Liver (tissue), 7 donors: ENCODE measurements at regions not wholly inside any gene's neighbourhood (a gene's known extent, or its start where the extent isn't known, plus 50 kb on each side); places are given as distances from the start of the nearest gene placed in this dataset.

Source experiments
- DNase-seq: peaks from one replicate; pipeline ENCODE4 v3.0.0-alpha.2; 2017; ENCODE audit warnings: low spot score
- H3K27ac ChIP-seq, 2 donors: one replicate each; pipeline ENCODE4 v1.7.0; 2013; ENCODE audit warnings: inconsistent platforms in 2 of 2, low read length in 2 of 2, control low read depth in 1 of 2, low read depth in 1 of 2, mild to moderate bottlenecking in 1 of 2
- H3K27me3 ChIP-seq, 4 donors: one replicate each; pipeline versions ENCODE4 v1.6.1 to v1.7.0; 2013; ENCODE audit warnings: low read length in 3 of 4, inconsistent platforms in 1 of 4, mild to moderate bottlenecking in 1 of 4, moderate library complexity in 1 of 4; ENCODE audit not compliant: control insufficient read depth in 4 of 4, insufficient read depth in 4 of 4
- H3K36me3 ChIP-seq, 4 donors: one replicate each; pipeline versions ENCODE4 v1.6.1 to v1.7.0; 2013; ENCODE audit warnings: low read length in 3 of 4, mild to moderate bottlenecking in 3 of 4, low read depth in 1 of 4, moderate library complexity in 1 of 4; ENCODE audit not compliant: control insufficient read depth in 4 of 4, insufficient read depth in 3 of 4
- H3K4me1 ChIP-seq, 4 donors: one replicate each; pipeline versions ENCODE4 v1.6.1 to v1.7.0; 2013; ENCODE audit warnings: low read length in 3 of 4, mild to moderate bottlenecking in 3 of 4, moderate library complexity in 1 of 4; ENCODE audit not compliant: control insufficient read depth in 4 of 4, insufficient read depth in 4 of 4
- H3K4me3 ChIP-seq, 3 donors: one replicate each; pipeline versions ENCODE4 v1.6.1 to v1.7.0; 2013; ENCODE audit warnings: low read length in 3 of 3, control low read depth in 1 of 3, low read depth in 1 of 3, mild to moderate bottlenecking in 1 of 3
- H3K9ac ChIP-seq, 2 donors: one replicate each; pipeline ENCODE4 v1.7.0; 2013; ENCODE audit warnings: low read length in 2 of 2, mild to moderate bottlenecking in 2 of 2, moderate library complexity in 2 of 2, control low read depth in 1 of 2, low read depth in 1 of 2
- H3K9me3 ChIP-seq, 4 donors: one replicate each; pipeline versions ENCODE4 v1.6.1 to v1.7.0; 2013; ENCODE audit warnings: low read length in 3 of 4; ENCODE audit not compliant: control insufficient read depth in 4 of 4
- EGR1 ChIP-seq, 2 donors: IDR thresholded peaks; 2 replicates each; pipeline ENCODE4 v1.6.1; 2016 to 2018; ENCODE audit warnings: antibody characterized with exemption in 2 of 2, low read depth in 2 of 2
- FOXA1 ChIP-seq: IDR thresholded peaks from 2 replicates; pipeline ENCODE4 v1.6.1; 2016; ENCODE audit warnings: antibody characterized with exemption
- FOXA2 ChIP-seq: IDR thresholded peaks from 2 replicates; pipeline ENCODE4 v1.6.1; 2016; ENCODE audit warnings: antibody characterized with exemption
- HNF4A ChIP-seq, 2 donors: conservative IDR thresholded peaks; 2 replicates each; pipeline ENCODE4 v1.6.1; 2016; ENCODE audit warnings: antibody characterized with exemption in 2 of 2, mild to moderate bottlenecking in 2 of 2
- HNF4G ChIP-seq: IDR thresholded peaks from 2 replicates; pipeline ENCODE4 v1.6.1; 2016; ENCODE audit warnings: antibody characterized with exemption
- JUND ChIP-seq, 2 donors: IDR thresholded peaks; 2 replicates each; pipeline ENCODE4 v1.6.1; 2016; ENCODE audit warnings: antibody characterized with exemption in 2 of 2
- NR2F2 ChIP-seq: IDR thresholded peaks from 2 replicates; pipeline ENCODE4 v1.6.1; 2016; ENCODE audit warnings: antibody characterized with exemption
- RAD21 ChIP-seq, 2 donors: IDR thresholded peaks; 2 replicates each; pipeline ENCODE4 v1.6.1; 2016; ENCODE audit warnings: antibody characterized with exemption in 2 of 2, mild to moderate bottlenecking in 2 of 2
- RXRA ChIP-seq, 2 donors: IDR thresholded peaks; 2 replicates each; pipeline ENCODE4 v1.6.1; 2017 to 2018; ENCODE audit warnings: antibody characterized with exemption in 2 of 2, mild to moderate bottlenecking in 1 of 2
- SP1 ChIP-seq: IDR thresholded peaks from 2 replicates; pipeline ENCODE4 v1.6.1; 2018; ENCODE audit warnings: antibody characterized with exemption, mild to moderate bottlenecking
- TAF1 ChIP-seq: conservative IDR thresholded peaks from 2 replicates; pipeline ENCODE4 v1.6.1; 2016; ENCODE audit warnings: antibody characterized with exemption, mild to moderate bottlenecking
- YY1 ChIP-seq: IDR thresholded peaks from 2 replicates; pipeline ENCODE4 v1.6.1; 2016; ENCODE audit warnings: antibody characterized with exemption, mild to moderate bottlenecking
- WGBS: extraction: QIAGEN DNeasy Blood & Tissue Kit; methylation state at CpG from one replicate; pipeline ENCODE4 v1.1.7; 2013; 5-methylcytosine and 5-hydroxymethylcytosine counted together
- TF ChIP-seq, protein P1 (sequence below): IDR thresholded peaks from 2 replicates; pipeline ENCODE4 v1.6.1; 2016; ENCODE audit warnings: antibody characterized with exemption
- TF ChIP-seq, protein P2 (sequence below): IDR thresholded peaks from 2 replicates; pipeline ENCODE4 v1.6.1; 2016; ENCODE audit warnings: antibody characterized with exemption
- TF ChIP-seq, protein P3 (sequence below): IDR thresholded peaks from 2 replicates; pipeline ENCODE4 v1.6.1; 2016; ENCODE audit warnings: antibody characterized with exemption, mild to moderate bottlenecking
- donor health status: healthy.
- donor health status: healthy.
- donor health status: healthy.
- donor health status: healthy.

DNA sequence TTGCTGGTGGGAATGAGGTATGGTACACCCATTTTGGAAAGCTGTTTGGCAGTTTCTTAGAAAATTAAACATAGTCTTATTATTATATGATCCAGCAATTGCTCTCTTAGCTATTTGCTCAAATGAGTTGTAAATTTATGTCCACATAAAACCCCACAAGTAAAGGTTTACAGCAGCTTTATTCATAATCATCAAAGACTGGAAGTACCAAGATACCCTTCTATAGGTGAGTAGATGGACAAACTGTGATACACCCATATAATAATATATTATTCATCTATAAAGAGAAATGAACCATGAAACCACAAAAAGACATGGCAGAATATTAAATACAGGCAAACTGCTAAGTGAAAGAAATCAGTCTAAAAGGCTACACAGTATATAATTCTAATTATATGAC is 344.7 kb upstream of the CDIN1 start:
- Histone ChIP-seq H3K4me1 (no peaks in the 10 kb centered on the region), H3K36me3 (no peaks in the 10 kb centered on the region), H3K27ac (no peak overlapping the region), H3K9ac (no peak overlapping the region), H3K27me3 (no peaks in the 10 kb centered on the region), H3K4me3 (no peak overlapping the region), H3K9me3 (no peaks in the 10 kb centered on the region)
- TF ChIP-seq RAD21 (IDR thresholded peaks at IDR 0.05) (no peak), JUND (IDR thresholded peaks at IDR 0.05) (no peak), HNF4A (conservative IDR thresholded peaks at IDR 0.05) (no peak), HNF4G (no peak), EGR1 (IDR thresholded peaks at IDR 0.05; ENCODE audit: low read depth in 2 of 2) (no peak)
- no peak for DNase-seq

DNA sequence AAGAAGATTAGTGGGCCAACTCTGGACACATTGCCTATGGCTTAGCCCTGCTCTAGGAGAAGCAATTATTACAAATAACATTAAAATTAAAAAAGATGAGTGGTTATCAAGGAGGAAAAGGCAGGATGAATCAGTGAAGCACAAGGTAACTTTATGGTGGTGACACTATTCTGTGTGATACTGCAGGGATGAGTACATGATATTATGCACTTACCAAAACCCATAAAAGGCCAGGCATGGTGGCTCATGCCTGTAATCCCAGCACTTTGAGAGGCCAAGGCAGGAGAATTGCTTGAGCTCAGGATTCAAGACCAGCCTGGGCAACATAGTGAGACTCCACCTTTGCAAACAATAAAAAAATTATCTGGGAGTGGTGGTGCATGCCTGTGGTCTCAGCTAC is 344.3 kb upstream of the CDIN1 start:
- Histone ChIP-seq H3K4me1 (no peaks in the 10 kb centered on the region), H3K9ac (no peak overlapping the region), H3K36me3 (no peaks in the 10 kb centered on the region), H3K9me3 (no peaks in the 10 kb centered on the region), H3K27me3 (no peaks in the 10 kb centered on the region), H3K27ac (no peak overlapping the region), H3K4me3 (no peak overlapping the region)
- TF ChIP-seq HNF4A (conservative IDR thresholded peaks at IDR 0.05) = no peak
- no peak for TF ChIP-seq FOXA1
- TF ChIP-seq, protein P1, sequence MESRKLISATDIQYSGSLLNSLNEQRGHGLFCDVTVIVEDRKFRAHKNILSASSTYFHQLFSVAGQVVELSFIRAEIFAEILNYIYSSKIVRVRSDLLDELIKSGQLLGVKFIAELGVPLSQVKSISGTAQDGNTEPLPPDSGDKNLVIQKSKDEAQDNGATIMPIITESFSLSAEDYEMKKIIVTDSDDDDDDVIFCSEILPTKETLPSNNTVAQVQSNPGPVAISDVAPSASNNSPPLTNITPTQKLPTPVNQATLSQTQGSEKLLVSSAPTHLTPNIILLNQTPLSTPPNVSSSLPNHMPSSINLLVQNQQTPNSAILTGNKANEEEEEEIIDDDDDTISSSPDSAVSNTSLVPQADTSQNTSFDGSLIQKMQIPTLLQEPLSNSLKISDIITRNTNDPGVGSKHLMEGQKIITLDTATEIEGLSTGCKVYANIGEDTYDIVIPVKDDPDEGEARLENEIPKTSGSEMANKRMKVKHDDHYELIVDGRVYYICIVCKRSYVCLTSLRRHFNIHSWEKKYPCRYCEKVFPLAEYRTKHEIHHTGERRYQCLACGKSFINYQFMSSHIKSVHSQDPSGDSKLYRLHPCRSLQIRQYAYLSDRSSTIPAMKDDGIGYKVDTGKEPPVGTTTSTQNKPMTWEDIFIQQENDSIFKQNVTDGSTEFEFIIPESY = no peak
- TF ChIP-seq, protein P2, sequence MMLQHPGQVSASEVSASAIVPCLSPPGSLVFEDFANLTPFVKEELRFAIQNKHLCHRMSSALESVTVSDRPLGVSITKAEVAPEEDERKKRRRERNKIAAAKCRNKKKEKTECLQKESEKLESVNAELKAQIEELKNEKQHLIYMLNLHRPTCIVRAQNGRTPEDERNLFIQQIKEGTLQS = no peak
- TF ChIP-seq, protein P3, sequence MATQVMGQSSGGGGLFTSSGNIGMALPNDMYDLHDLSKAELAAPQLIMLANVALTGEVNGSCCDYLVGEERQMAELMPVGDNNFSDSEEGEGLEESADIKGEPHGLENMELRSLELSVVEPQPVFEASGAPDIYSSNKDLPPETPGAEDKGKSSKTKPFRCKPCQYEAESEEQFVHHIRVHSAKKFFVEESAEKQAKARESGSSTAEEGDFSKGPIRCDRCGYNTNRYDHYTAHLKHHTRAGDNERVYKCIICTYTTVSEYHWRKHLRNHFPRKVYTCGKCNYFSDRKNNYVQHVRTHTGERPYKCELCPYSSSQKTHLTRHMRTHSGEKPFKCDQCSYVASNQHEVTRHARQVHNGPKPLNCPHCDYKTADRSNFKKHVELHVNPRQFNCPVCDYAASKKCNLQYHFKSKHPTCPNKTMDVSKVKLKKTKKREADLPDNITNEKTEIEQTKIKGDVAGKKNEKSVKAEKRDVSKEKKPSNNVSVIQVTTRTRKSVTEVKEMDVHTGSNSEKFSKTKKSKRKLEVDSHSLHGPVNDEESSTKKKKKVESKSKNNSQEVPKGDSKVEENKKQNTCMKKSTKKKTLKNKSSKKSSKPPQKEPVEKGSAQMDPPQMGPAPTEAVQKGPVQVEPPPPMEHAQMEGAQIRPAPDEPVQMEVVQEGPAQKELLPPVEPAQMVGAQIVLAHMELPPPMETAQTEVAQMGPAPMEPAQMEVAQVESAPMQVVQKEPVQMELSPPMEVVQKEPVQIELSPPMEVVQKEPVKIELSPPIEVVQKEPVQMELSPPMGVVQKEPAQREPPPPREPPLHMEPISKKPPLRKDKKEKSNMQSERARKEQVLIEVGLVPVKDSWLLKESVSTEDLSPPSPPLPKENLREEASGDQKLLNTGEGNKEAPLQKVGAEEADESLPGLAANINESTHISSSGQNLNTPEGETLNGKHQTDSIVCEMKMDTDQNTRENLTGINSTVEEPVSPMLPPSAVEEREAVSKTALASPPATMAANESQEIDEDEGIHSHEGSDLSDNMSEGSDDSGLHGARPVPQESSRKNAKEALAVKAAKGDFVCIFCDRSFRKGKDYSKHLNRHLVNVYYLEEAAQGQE = no peak
- TF ChIP-seq TAF1 = no peak
- no peak for TF ChIP-seq YY1
- no peak for TF ChIP-seq JUND (IDR thresholded peaks at IDR 0.05)
- TF ChIP-seq SP1 = no peak
- no peak for TF ChIP-seq RAD21 (IDR thresholded peaks at IDR 0.05)
- TF ChIP-seq NR2F2 = no peak
- TF ChIP-seq FOXA2 = no peak
- no peak for TF ChIP-seq HNF4G
- no peak for TF ChIP-seq RXRA (IDR thresholded peaks at IDR 0.05)
- DNase-seq = no peak

DNA sequence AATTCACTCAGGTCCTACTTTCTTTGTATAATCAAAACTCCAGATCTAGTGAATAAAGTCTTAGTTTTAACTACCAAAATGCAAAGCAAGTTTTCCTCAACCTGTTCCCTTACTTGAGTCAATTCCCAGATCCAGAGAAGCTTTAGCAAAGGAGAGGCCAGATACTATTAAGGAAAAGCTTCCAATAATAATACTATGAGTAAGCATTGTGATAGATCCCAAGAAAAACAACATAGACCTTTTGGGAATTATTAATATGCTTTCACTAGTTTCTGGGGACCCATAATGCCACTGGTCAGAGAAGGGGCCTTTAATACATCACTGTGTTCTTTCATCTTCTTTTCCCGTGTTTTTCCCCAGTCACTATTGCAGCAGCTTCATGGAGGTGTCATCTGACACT is 339.9 kb upstream of the CDIN1 start:
- H3K36me3 ChIP-seq = no peaks in the 10 kb centered on the region
- H3K9ac ChIP-seq = no peak overlapping the region
- H3K27me3 ChIP-seq = no peaks in the 10 kb centered on the region
- H3K4me1 ChIP-seq = no peaks in the 10 kb centered on the region
- no peak overlapping the region for H3K4me3 ChIP-seq
- WGBS = 88% methylated on average over 1 of the region's 1 CpG
- no peak overlapping the region for H3K27ac ChIP-seq
- no peak for TF ChIP-seq HNF4A (conservative IDR thresholded peaks at IDR 0.05)
- TF ChIP-seq, protein P2 = no peak
- H3K9me3 ChIP-seq = peaks cover 0 to under 1% (median 0%) of the 10 kb centered on the region in 4 donors
- DNase-seq = no peak
